RWPE1 (cell line): ENCODE measurements at regions not wholly inside any gene's neighbourhood (a gene's known extent, or its start where the extent isn't known, plus 50 kb on each side); places are given as distances from the start of the nearest gene placed in this dataset.
"Not testable (repeated sequence)": the region's sequence is repeated elsewhere in the genome, so short reads cannot be mapped to it uniquely, and the experiment has no call there.

Source experiments
- CTCF ChIA-PET: fragments of 350-600 bp; sonication (Branson Sonifier 250); formaldehyde crosslinking; extraction: SDS; loops from one replicate; lab custom pipeline; 2021; lab: Yijun Ruan, JAX
- POLR2A ChIA-PET: fragments of 400-600 bp; formaldehyde crosslinking; extraction: SDS; loops from one replicate; lab custom pipeline; 2020; ENCODE audit warnings: antibody characterized with exemption; ENCODE audit not compliant: low non-redundant PET; lab: Yijun Ruan, JAX
- DNase-seq: peaks from one replicate; pipeline ENCODE4 v3.0.0; 2012; ENCODE audit warnings: low spot score
- H3K27ac ChIP-seq: fragments of 450-650 bp; 2 replicates; pipeline ENCODE4 v1.5.1; 2017
- TF ChIP-seq, protein P1 (sequence below): fragments of 450-650 bp; conservative IDR thresholded peaks from 2 replicates; pipeline ENCODE4 v1.5.1; 2017; ENCODE audit warnings: low read depth, mild to moderate bottlenecking

DNA sequence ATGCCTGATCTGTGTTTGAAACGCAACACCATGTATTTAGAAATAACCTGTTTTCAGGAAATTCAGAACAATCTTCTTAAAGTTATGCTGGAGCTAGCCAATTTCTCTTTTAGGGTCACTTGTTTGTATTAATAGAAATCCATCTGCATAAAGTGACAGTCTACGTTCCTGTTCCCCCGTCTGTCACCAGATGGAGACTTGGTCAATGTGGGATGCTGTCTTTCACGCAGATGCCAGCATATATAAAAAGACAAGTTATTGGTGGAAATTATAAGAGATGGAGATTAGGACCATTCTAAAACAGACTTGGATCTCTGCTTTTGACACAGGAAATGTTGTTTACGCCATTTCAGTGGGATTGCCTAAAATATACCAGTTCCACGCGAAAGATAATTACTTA is 162.5 kb upstream of the STMND1 start:
- ChIA-PET POLR2A (no interaction called here), CTCF (interaction anchor here (0.5 to 1.5 kb wide), 2 partner anchors 18 to 139 kb away, joined by 3 read pairs; no protein-coding TSS in a partner anchor)
- TF ChIP-seq, protein P1, sequence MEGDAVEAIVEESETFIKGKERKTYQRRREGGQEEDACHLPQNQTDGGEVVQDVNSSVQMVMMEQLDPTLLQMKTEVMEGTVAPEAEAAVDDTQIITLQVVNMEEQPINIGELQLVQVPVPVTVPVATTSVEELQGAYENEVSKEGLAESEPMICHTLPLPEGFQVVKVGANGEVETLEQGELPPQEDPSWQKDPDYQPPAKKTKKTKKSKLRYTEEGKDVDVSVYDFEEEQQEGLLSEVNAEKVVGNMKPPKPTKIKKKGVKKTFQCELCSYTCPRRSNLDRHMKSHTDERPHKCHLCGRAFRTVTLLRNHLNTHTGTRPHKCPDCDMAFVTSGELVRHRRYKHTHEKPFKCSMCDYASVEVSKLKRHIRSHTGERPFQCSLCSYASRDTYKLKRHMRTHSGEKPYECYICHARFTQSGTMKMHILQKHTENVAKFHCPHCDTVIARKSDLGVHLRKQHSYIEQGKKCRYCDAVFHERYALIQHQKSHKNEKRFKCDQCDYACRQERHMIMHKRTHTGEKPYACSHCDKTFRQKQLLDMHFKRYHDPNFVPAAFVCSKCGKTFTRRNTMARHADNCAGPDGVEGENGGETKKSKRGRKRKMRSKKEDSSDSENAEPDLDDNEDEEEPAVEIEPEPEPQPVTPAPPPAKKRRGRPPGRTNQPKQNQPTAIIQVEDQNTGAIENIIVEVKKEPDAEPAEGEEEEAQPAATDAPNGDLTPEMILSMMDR, result no peak
- no peak overlapping the region for H3K27ac ChIP-seq
- no peak for DNase-seq

- TF ChIP-seq, protein P1, result no peak
- ChIA-PET CTCF (no interaction called here), POLR2A (no interaction called here)
- DNase-seq, result no peak
- no peak overlapping the region for H3K27ac ChIP-seq
Observed at GRCh38 chr6:16936893-16937292, 165.0 kb upstream of the STMND1 start.

DNA sequence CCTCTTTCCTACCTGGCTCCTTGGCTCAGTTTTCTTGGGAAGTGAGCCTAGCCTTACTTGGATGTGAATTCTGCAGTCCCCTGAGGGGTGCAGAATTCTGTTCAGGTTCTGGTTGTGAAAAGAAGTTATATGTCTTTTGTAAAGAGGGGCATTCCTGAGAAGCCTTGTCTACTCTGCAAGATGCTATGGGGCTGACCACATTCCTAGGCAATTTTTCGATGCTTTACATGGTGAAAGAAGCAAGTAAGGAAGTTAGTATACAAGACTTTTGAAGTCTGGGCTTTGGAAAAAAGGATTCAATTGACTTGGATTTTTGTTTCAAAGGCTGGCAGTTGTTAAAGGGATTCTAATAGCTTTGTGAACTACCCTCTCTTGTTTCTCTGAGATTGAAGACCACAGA is 167.9 kb upstream of the STMND1 start:
- ChIA-PET POLR2A (no interaction called here), CTCF (interaction anchor here (1.1 kb wide), 1 partner anchor 250 kb away, joined by 4 read pairs; no protein-coding TSS in a partner anchor)
- no peak for DNase-seq
- H3K27ac ChIP-seq, result no peak overlapping the region
- TF ChIP-seq, protein P1, result no peak

DNA sequence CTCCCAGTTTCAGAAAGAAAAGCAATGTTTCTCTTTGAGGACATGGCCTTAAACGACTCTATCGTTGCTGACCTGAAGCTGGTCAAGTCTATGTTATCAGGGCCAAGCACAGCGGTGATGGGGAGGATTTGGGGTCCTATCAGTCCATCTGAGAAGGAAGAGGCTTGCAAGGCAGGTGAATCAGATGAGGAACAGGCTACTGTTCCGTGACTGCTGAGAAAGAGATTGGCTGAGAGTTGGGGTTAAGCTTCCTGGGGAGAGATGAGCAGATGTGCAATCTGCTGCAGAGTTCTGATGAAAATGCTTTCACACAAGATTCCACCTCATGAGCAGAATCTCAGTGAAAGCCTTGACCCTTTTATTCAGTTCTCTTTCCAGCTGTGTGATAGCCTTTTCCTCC is 168.3 kb upstream of the STMND1 start:
- H3K27ac ChIP-seq, result no peak overlapping the region
- ChIA-PET POLR2A (no interaction called here), CTCF (interaction anchor here (1.1 kb wide), 1 partner anchor 249 kb away, joined by 4 read pairs; no protein-coding TSS in a partner anchor)
- TF ChIP-seq, protein P1, result no peak
- DNase-seq, result no peak

DNA sequence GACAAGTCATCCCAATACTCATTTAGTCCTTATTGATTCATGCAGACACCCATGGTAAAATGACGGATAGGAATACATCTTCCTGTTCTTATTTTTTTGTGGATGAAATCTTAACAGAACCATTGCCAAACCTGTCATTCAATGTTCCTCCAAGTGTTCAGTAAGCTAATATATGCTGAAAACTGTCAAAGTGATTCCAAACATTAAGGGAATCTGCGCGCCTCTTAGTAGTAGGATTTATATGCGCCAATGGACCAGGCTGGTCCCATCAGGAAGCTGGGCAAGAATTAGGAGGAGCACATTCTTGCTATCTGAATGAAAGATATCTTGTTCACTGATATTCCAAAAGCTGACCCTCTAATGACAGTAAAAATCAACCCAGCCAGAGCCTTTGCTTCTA is 168.9 kb upstream of the STMND1 start:
- no peak for DNase-seq
- ChIA-PET POLR2A (no interaction called here), CTCF (interaction anchor here (1.1 kb wide), 1 partner anchor 249 kb away, joined by 4 read pairs; no protein-coding TSS in a partner anchor)
- TF ChIP-seq, protein P1, result no peak
- no peak overlapping the region for H3K27ac ChIP-seq

DNA sequence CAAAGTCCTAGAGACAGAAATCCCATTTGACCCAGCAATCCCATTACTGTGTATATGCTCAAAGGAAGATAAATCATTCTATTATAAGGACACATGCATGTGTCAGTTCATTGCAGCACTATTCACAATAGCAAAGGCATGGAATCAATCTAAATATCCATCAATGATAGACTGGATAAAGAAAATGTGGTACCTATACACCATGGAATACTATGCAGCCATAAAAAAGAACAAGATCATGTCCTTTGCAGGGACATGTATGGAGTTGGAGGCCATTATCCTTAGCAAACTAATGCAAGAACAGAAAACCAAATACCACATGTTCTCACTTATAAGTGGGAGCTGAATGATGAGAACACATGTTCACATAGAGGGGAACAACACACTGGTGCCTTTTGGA is 169.8 kb upstream of the ATXN1 start:
- CTCF ChIA-PET, DNase-seq, H3K27ac ChIP-seq, POLR2A ChIA-PET: not testable (repeated sequence)

- TF ChIP-seq, protein P1, result no peak
- POLR2A ChIA-PET, result no interaction called here
- no peak for DNase-seq
- CTCF ChIA-PET, result no interaction called here
- no peak overlapping the region for H3K27ac ChIP-seq
Observed at GRCh38 chr6:16930432-16930831, 169.2 kb upstream of the ATXN1 start.
